Caco-2 (cell line): ENCODE measurements at regions not wholly inside any gene's neighbourhood (a gene's known extent, or its start where the extent isn't known, plus 50 kb on each side); places are given as distances from the start of the nearest gene placed in this dataset.

Experiments
- BruUV-seq: library from RNA; stranded (reverse); fragments of 400-500 nt; replicated peaks from 2 replicates; lab custom pipeline; 2021; lab: Mats Ljungman, UMichigan
- CTCF ChIA-PET: fragments of 300-600 bp; sonication (Branson Sonifier 250); formaldehyde crosslinking; loops from one replicate; lab custom pipeline; 2022; ENCODE audit warnings: antibody characterized with exemption; lab: Charles Lee
- POLR2A ChIA-PET: fragments of 300-600 bp; sonication (Branson Sonifier 250); formaldehyde crosslinking; loops from one replicate; lab custom pipeline; 2022; ENCODE audit warnings: antibody characterized with exemption; lab: Charles Lee
- DNase-seq, 2 experiments: peaks; one replicate each; pipeline versions ENCODE4 v3.0.0 to v3.0.0-alpha.2; 2020 to 2022
- H3K27me3 ChIP-seq: replicated peaks from 2 replicates; pipeline ENCODE4 v1.6.0; 2011; ENCODE audit warnings: low read length; ENCODE audit not compliant: control insufficient read depth, insufficient read depth
- H3K36me3 ChIP-seq: 2 replicates; pipeline ENCODE4 v1.5.1; 2011; ENCODE audit warnings: low read length; ENCODE audit not compliant: control insufficient read depth, insufficient read depth
- H3K4me1 ChIP-seq: fragments of 250-450 bp; sonication (Bioruptor Pico); 2 replicates; pipeline ENCODE4 v1.5.1; 2020; ENCODE audit warnings: mild to moderate bottlenecking
- H3K4me3 ChIP-seq: 2 replicates; pipeline ENCODE4 v1.5.1; 2011; ENCODE audit warnings: low read depth, mild to moderate bottlenecking, control low read depth, low read length
- H3K9me3 ChIP-seq: fragments of 250-450 bp; sonication (Bioruptor Pico); 2 replicates; pipeline ENCODE4 v1.5.1; 2020; ENCODE audit warnings: mild to moderate bottlenecking, moderate library complexity
- H3K27ac Mint-ChIP-seq: one replicate; pipeline ENCODE4 v1.8.0; 2022; ENCODE audit warnings: mixed read lengths; ENCODE audit not compliant: unreplicated experiment
- H3K27me3 Mint-ChIP-seq: one replicate; pipeline ENCODE4 v1.8.0; 2022; ENCODE audit warnings: mixed read lengths; ENCODE audit not compliant: insufficient read depth, unreplicated experiment
- H3K36me3 Mint-ChIP-seq: one replicate; pipeline ENCODE4 v1.8.0; 2022; ENCODE audit warnings: mild to moderate bottlenecking, mixed read lengths; ENCODE audit not compliant: insufficient read depth, unreplicated experiment
- H3K4me1 Mint-ChIP-seq: one replicate; pipeline ENCODE4 v1.8.0; 2022; ENCODE audit warnings: low read depth, mixed read lengths; ENCODE audit not compliant: unreplicated experiment
- H3K4me3 Mint-ChIP-seq: one replicate; pipeline ENCODE4 v1.8.0; 2022; ENCODE audit warnings: mild to moderate bottlenecking, moderate library complexity, mixed read lengths; ENCODE audit not compliant: unreplicated experiment
- H3K9me3 Mint-ChIP-seq: one replicate; pipeline ENCODE4 v1.8.0; 2022; ENCODE audit warnings: mixed read lengths; ENCODE audit not compliant: unreplicated experiment
- CTCF ChIP-seq, 2 experiments: fragments of 200-600 bp in 1 of 2; IDR thresholded peaks; 1 replicate in 1 of 2; 2 replicates in 1 of 2; pipeline versions ENCODE4 v1.5.1 to v1.8.0; 2011 to 2022; ENCODE audit warnings: antibody characterized with exemption in 1 of 2, control low read depth in 1 of 2, inconsistent platforms in 1 of 2, low read depth in 1 of 2, low read length in 1 of 2, mild to moderate bottlenecking in 1 of 2, moderate library complexity in 1 of 2; ENCODE audit not compliant: insufficient read depth in 1 of 2, severe bottlenecking in 1 of 2, unreplicated experiment in 1 of 2
- intact Hi-C: fragments of 100-400 bp; cut with micrococcal nuclease; formaldehyde crosslinking; loops from one replicate; pipeline ENCODE4 v1.10.0; 2022; ENCODE audit not compliant: unreplicated experiment

GRCh38 chr6:155706806-155707205, 251.2 kb upstream of the NOX3 start:
- Histone ChIP-seq H3K9me3 (no peaks in the 10 kb centered on the region), H3K4me1 (peaks cover 5% of the 10 kb centered on the region; the same call in 1 of the 2 replicates), H3K36me3 (no peaks in the 10 kb centered on the region), H3K4me3 (no peak overlapping the region), H3K27me3 (no peaks in the 10 kb centered on the region)
- no peak overlapping the region for H3K27ac Mint-ChIP-seq
- CTCF ChIA-PET, result no interaction called here
- intact Hi-C loops, result loop anchor here (10.0 kb wide), 1 partner anchor 382 kb away; no protein-coding TSS in a partner anchor
- H3K36me3 Mint-ChIP-seq, result no peaks in the 10 kb centered on the region
- BruUV-seq, result no TSS peak
- no peaks in the 10 kb centered on the region for H3K9me3 Mint-ChIP-seq
- DNase-seq, result no peak
- no peak for TF ChIP-seq CTCF (IDR thresholded peaks at IDR 0.05; ENCODE audit: insufficient read depth in 1 of 2, low read depth in 1 of 2, low read length in 1 of 2, severe bottlenecking in 1 of 2, unreplicated experiment in 1 of 2)
- POLR2A ChIA-PET, result no interaction called here
- no peaks in the 10 kb centered on the region for H3K4me1 Mint-ChIP-seq
- H3K4me3 Mint-ChIP-seq, result no peak overlapping the region
- H3K27me3 Mint-ChIP-seq, result no peaks in the 10 kb centered on the region

DNA sequence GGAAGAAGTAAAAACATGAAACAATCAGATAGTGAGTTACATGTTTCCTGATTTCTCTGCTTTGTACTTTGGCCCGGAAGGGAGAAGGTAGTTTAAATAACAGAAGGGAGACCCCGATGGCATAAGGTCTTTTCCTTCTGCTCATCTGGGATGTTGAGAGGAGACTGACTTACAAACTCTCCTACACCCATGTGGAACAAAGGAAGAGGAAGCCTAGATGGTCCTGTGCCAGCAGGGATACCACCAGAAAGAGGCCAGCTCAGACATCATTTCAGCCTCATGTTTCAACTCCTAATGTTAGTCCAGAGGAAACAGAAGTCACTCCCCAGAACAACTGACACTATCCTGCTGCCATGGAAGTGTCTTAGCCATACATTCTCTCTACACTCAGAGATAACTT, 250.7 kb upstream of the NOX3 start:
- ChIA-PET CTCF (no interaction called here), POLR2A (no interaction called here)
- intact Hi-C loops, result loop anchor here (10.0 kb wide), 1 partner anchor 382 kb away; no protein-coding TSS in a partner anchor
- Histone ChIP-seq H3K9me3 (no peaks in the 10 kb centered on the region), H3K4me3 (no peak overlapping the region), H3K4me1 (peaks cover 5% of the 10 kb centered on the region; the same call in 1 of the 2 replicates), H3K27me3 (no peaks in the 10 kb centered on the region), H3K36me3 (no peaks in the 10 kb centered on the region)
- no peak for DNase-seq
- TF ChIP-seq CTCF (IDR thresholded peaks at IDR 0.05; ENCODE audit: insufficient read depth in 1 of 2, low read depth in 1 of 2, low read length in 1 of 2, severe bottlenecking in 1 of 2, unreplicated experiment in 1 of 2), result no peak
- Mint-ChIP-seq H3K9me3 (no peaks in the 10 kb centered on the region), H3K4me3 (no peak overlapping the region), H3K4me1 (no peaks in the 10 kb centered on the region), H3K27me3 (no peaks in the 10 kb centered on the region), H3K27ac (no peak overlapping the region), H3K36me3 (no peaks in the 10 kb centered on the region)
- BruUV-seq, result no TSS peak

- Histone ChIP-seq H3K27me3 (no peaks in the 10 kb centered on the region), H3K36me3 (no peaks in the 10 kb centered on the region), H3K9me3 (no peaks in the 10 kb centered on the region), H3K4me1 (peaks cover 8% of the 10 kb centered on the region; the same call in 1 of the 2 replicates), H3K4me3 (no peak overlapping the region)
- intact Hi-C loops, result loop anchor here (10.0 kb wide), 1 partner anchor 377 kb away; no protein-coding TSS in a partner anchor
- Mint-ChIP-seq H3K4me1 (no peaks in the 10 kb centered on the region), H3K9me3 (no peaks in the 10 kb centered on the region), H3K27me3 (no peaks in the 10 kb centered on the region), H3K36me3 (no peaks in the 10 kb centered on the region), H3K27ac (no peak overlapping the region), H3K4me3 (no peak overlapping the region)
- no peak for DNase-seq
- no TSS peak for BruUV-seq
- ChIA-PET POLR2A (no interaction called here), CTCF (no interaction called here)
- no peak for TF ChIP-seq CTCF (IDR thresholded peaks at IDR 0.05; ENCODE audit: insufficient read depth in 1 of 2, low read depth in 1 of 2, low read length in 1 of 2, severe bottlenecking in 1 of 2, unreplicated experiment in 1 of 2)
These were observed 245.7 kb upstream of the NOX3 start for GRCh38 chr6:155701342-155701741.
